ENCODE measurements at regions not wholly inside any gene's neighbourhood (a gene's known extent, or its start where the extent isn't known, plus 50 kb on each side); places are given as distances from the start of the nearest gene placed in this dataset.
"Not testable (repeated sequence)": the region's sequence is repeated elsewhere in the genome, so short reads cannot be mapped to it uniquely, and the experiment has no call there.

GRCh38 chr3:167033866-167034265 is 346.2 kb downstream of the ZBBX start:
- TF ChIP-seq CTCF (IDR thresholded peaks at IDR 0.05; ENCODE audit: low read depth, low read length), result no peak
- DNase-seq (ENCODE audit: extremely low read depth, low read depth), result no peak

GRCh38 chr3:167032267-167032876 is 347.7 kb downstream of the ZBBX start:
- no peak; the same call in 1 of the 2 replicates for TF ChIP-seq CTCF (IDR thresholded peaks at IDR 0.05; ENCODE audit: low read depth, low read length)
- DNase-seq (ENCODE audit: extremely low read depth, low read depth), result no peak

GRCh38 chr3:167031364-167032049 is 348.6 kb downstream of the ZBBX start:
- DNase-seq (ENCODE audit: extremely low read depth, low read depth), result no peak
- TF ChIP-seq CTCF (IDR thresholded peaks at IDR 0.05; ENCODE audit: low read depth, low read length), result no peak

- DNase-seq (ENCODE audit: extremely low read depth, low read depth), result no peak
Observed at GRCh38 chr3:167030082-167030725, 349.9 kb downstream of the ZBBX start.

GRCh38 chr3:167019503-167019902 is 360.6 kb downstream of the ZBBX start:
- not testable (repeated sequence) for DNase-seq (ENCODE audit: extremely low read depth, low read depth)

More at GRCh38 chr3:167030082-167030725, 349.9 kb downstream of the ZBBX start:
- TF ChIP-seq CTCF (IDR thresholded peaks at IDR 0.05; ENCODE audit: low read depth, low read length), result no peak

- not testable (repeated sequence) for DNase-seq (ENCODE audit: extremely low read depth, low read depth)
Observed at GRCh38 chr3:167018591-167019111, 361.4 kb downstream of the ZBBX start.

GRCh38 chr3:167012691-167013090 is 367.4 kb downstream of the ZBBX start:
- TF ChIP-seq CTCF (IDR thresholded peaks at IDR 0.05; ENCODE audit: low read depth, low read length), result no peak
- DNase-seq (ENCODE audit: extremely low read depth, low read depth), result no peak

- no peak for TF ChIP-seq CTCF (IDR thresholded peaks at IDR 0.05; ENCODE audit: low read depth, low read length)
- DNase-seq (ENCODE audit: extremely low read depth, low read depth), result no peak
Observed at GRCh38 chr3:167008791-167009190, 371.3 kb downstream of the ZBBX start.
